ENCODE measurements at regions not wholly inside any gene's neighbourhood (a gene's known extent, or its start where the extent isn't known, plus 50 kb on each side); places are given as distances from the start of the nearest gene placed in this dataset.

DNA sequence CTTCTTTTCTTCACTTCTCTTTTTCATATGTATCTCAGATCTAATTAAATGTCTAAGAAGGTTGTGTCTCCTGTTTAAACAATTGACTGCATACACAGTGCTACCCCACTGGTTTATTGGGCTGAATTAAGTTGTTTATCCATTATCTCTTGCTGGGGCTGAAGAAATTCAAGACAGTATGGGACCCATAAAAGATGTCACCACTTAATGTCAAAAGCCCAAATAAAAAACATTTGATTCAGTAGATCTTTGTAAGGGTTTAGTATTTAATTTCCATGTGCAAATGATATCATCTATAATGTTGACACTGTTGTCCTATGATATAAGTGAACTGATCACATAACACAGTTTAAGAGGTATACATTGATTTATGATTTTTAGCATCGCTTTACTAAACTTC lies 1431.9 kb upstream of the PCDH20 start:
- no peaks in the 10 kb centered on the region for H3K27me3 Mint-ChIP-seq (ENCODE audit: insufficient read depth)
- DNase-seq, result no peak
- H3K36me3 Mint-ChIP-seq (ENCODE audit: low read depth), result no peaks in the 10 kb centered on the region
- H3K9me3 Mint-ChIP-seq, result peaks cover 13% of the 10 kb centered on the region
- H3K4me1 Mint-ChIP-seq (ENCODE audit: low read depth), result no peaks in the 10 kb centered on the region
- H3K27ac Mint-ChIP-seq, result no peak overlapping the region
- TF ChIP-seq, protein P1, sequence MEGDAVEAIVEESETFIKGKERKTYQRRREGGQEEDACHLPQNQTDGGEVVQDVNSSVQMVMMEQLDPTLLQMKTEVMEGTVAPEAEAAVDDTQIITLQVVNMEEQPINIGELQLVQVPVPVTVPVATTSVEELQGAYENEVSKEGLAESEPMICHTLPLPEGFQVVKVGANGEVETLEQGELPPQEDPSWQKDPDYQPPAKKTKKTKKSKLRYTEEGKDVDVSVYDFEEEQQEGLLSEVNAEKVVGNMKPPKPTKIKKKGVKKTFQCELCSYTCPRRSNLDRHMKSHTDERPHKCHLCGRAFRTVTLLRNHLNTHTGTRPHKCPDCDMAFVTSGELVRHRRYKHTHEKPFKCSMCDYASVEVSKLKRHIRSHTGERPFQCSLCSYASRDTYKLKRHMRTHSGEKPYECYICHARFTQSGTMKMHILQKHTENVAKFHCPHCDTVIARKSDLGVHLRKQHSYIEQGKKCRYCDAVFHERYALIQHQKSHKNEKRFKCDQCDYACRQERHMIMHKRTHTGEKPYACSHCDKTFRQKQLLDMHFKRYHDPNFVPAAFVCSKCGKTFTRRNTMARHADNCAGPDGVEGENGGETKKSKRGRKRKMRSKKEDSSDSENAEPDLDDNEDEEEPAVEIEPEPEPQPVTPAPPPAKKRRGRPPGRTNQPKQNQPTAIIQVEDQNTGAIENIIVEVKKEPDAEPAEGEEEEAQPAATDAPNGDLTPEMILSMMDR (IDR thresholded peaks at IDR 0.05), result no peak
- no peak overlapping the region for H3K4me3 Mint-ChIP-seq

- TF ChIP-seq, protein P1 (IDR thresholded peaks at IDR 0.05), result no peak
- H3K27ac Mint-ChIP-seq, result no peak overlapping the region
- peaks cover 5% of the 10 kb centered on the region for H3K9me3 Mint-ChIP-seq
- H3K4me1 Mint-ChIP-seq (ENCODE audit: low read depth), result no peaks in the 10 kb centered on the region
- H3K4me3 Mint-ChIP-seq, result no peak overlapping the region
- no peak for DNase-seq
- H3K27me3 Mint-ChIP-seq (ENCODE audit: insufficient read depth), result no peaks in the 10 kb centered on the region
- H3K36me3 Mint-ChIP-seq (ENCODE audit: low read depth), result no peaks in the 10 kb centered on the region
These were observed 1430.7 kb upstream of the PCDH20 start for GRCh38 chr13:62846302-62846701.

DNA sequence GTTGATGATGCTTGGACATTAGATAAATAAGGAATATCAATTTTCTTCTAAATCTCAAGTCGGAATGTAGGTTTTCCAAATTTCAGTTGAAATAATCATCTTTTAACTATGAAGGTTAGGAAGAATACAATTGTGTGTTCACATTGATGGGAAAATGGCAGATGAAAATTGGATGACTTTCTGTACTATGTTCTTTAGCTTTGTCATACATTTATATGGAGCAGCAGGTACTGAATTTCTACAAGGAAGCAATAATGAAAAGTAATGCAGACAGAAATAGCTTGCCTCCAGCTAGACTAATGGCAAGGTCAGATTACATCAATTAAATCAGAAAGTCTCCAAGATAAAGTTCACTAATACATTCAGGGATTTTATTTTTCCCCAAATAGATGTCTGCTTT lies 1423.7 kb upstream of the PCDH20 start:
- no peak overlapping the region for H3K27ac Mint-ChIP-seq
- no peak overlapping the region for H3K4me3 Mint-ChIP-seq
- no peak for DNase-seq
- H3K9me3 Mint-ChIP-seq, result peaks cover 14% of the 10 kb centered on the region; the same call in 1 of the 2 replicates
- TF ChIP-seq, protein P1 (IDR thresholded peaks at IDR 0.05), result no peak
- H3K27me3 Mint-ChIP-seq (ENCODE audit: insufficient read depth), result no peaks in the 10 kb centered on the region
- H3K36me3 Mint-ChIP-seq (ENCODE audit: low read depth), result no peaks in the 10 kb centered on the region
- no peaks in the 10 kb centered on the region for H3K4me1 Mint-ChIP-seq (ENCODE audit: low read depth)

DNA sequence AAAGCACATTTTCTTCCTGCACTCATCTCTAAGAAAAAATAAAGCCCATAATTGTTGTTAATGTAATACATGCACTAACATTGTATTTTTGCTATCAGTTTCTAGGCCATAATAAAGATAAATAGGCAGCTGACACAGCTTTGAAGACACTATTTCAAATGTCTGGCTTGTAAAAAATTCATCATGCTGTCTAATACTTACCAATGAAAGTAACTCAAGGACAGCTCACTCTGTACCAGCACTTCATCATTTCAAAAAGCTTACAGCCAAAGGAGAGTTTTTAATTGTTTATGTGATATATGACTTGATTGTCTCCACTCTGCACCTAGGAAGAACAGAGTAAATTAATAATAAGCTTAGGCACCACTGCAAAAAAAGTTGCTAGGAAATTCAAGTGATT lies 1423.3 kb upstream of the PCDH20 start:
- Mint-ChIP-seq H3K4me3 (no peak overlapping the region), H3K4me1 (ENCODE audit: low read depth) (no peaks in the 10 kb centered on the region), H3K9me3 (peaks cover 14% of the 10 kb centered on the region; the same call in 1 of the 2 replicates), H3K27ac (no peak overlapping the region), H3K27me3 (ENCODE audit: insufficient read depth) (no peaks in the 10 kb centered on the region), H3K36me3 (ENCODE audit: low read depth) (no peaks in the 10 kb centered on the region)
- TF ChIP-seq, protein P1 (IDR thresholded peaks at IDR 0.05), result no peak
- DNase-seq, result no peak

GRCh38 chr13:62837895-62838294 lies 1422.2 kb upstream of the PCDH20 start:
- no peaks in the 10 kb centered on the region for H3K36me3 Mint-ChIP-seq (ENCODE audit: low read depth)
- no peak for DNase-seq
- H3K9me3 Mint-ChIP-seq, result peaks cover 14% of the 10 kb centered on the region; the same call in 1 of the 2 replicates

More at GRCh38 chr13:62837895-62838294, 1422.2 kb upstream of the PCDH20 start:
- TF ChIP-seq, protein P1 (IDR thresholded peaks at IDR 0.05), result no peak
- Mint-ChIP-seq H3K4me1 (ENCODE audit: low read depth) (no peaks in the 10 kb centered on the region), H3K27me3 (ENCODE audit: insufficient read depth) (no peaks in the 10 kb centered on the region), H3K4me3 (no peak overlapping the region), H3K27ac (no peak overlapping the region)
